Glutamatergic neuron (in vitro differentiated cells): ENCODE measurements at regions not wholly inside any gene's neighbourhood (a gene's known extent, or its start where the extent isn't known, plus 50 kb on each side); places are given as distances from the start of the nearest gene placed in this dataset.

Source experiments
- DNase-seq: peaks from one replicate; pipeline ENCODE4 v3.0.0; 2022
- H3K27ac Mint-ChIP-seq: one replicate; pipeline ENCODE4 v1.8.0; 2020; ENCODE audit warnings: mild to moderate bottlenecking, mixed read lengths, inconsistent platforms; ENCODE audit not compliant: unreplicated experiment
- H3K27me3 Mint-ChIP-seq: one replicate; pipeline ENCODE4 v1.8.0; 2020; ENCODE audit warnings: mild to moderate bottlenecking, moderate library complexity, mixed read lengths, inconsistent platforms; ENCODE audit not compliant: unreplicated experiment
- H3K36me3 Mint-ChIP-seq: one replicate; pipeline ENCODE4 v1.8.0; 2020; ENCODE audit warnings: mild to moderate bottlenecking, mixed read lengths, inconsistent platforms; ENCODE audit not compliant: unreplicated experiment
- H3K4me1 Mint-ChIP-seq: one replicate; pipeline ENCODE4 v1.8.0; 2020; ENCODE audit warnings: mild to moderate bottlenecking, low read depth, mixed read lengths, inconsistent platforms; ENCODE audit not compliant: unreplicated experiment
- H3K4me3 Mint-ChIP-seq: one replicate; pipeline ENCODE4 v1.8.0; 2020; ENCODE audit warnings: mild to moderate bottlenecking, mixed read lengths, inconsistent platforms; ENCODE audit not compliant: unreplicated experiment
- H3K9me3 Mint-ChIP-seq: one replicate; pipeline ENCODE4 v1.8.0; 2020; ENCODE audit warnings: mild to moderate bottlenecking, moderate library complexity, mixed read lengths, inconsistent platforms; ENCODE audit not compliant: unreplicated experiment
- CTCF ChIP-seq: fragments of 200-600 bp; sonication (generic); IDR thresholded peaks from one replicate; pipeline ENCODE4 v1.5.0; 2021; ENCODE audit not compliant: partially characterized antibody, unreplicated experiment

GRCh38 chr21:38600106-38600505 lies 101.8 kb upstream of the ERG start:
- TF ChIP-seq CTCF = no peak
- H3K36me3 Mint-ChIP-seq = no peaks in the 10 kb centered on the region

GRCh38 chr21:38605236-38605635 lies 107.0 kb upstream of the ERG start:
- no peak overlapping the region for H3K4me3 Mint-ChIP-seq
- no peak overlapping the region for H3K27ac Mint-ChIP-seq
- TF ChIP-seq CTCF = no peak
- H3K9me3 Mint-ChIP-seq = no peaks in the 10 kb centered on the region
- no peaks in the 10 kb centered on the region for H3K36me3 Mint-ChIP-seq
- no peaks in the 10 kb centered on the region for H3K27me3 Mint-ChIP-seq
- DNase-seq = no peak
- no peaks in the 10 kb centered on the region for H3K4me1 Mint-ChIP-seq

More at GRCh38 chr21:38600106-38600505, 101.8 kb upstream of the ERG start:
- no peak overlapping the region for H3K4me3 Mint-ChIP-seq
- no peaks in the 10 kb centered on the region for H3K4me1 Mint-ChIP-seq
- H3K9me3 Mint-ChIP-seq = peaks cover 5% of the 10 kb centered on the region
- no peak for DNase-seq
- no peak overlapping the region for H3K27ac Mint-ChIP-seq
- H3K27me3 Mint-ChIP-seq = peaks cover 4% of the 10 kb centered on the region

DNA sequence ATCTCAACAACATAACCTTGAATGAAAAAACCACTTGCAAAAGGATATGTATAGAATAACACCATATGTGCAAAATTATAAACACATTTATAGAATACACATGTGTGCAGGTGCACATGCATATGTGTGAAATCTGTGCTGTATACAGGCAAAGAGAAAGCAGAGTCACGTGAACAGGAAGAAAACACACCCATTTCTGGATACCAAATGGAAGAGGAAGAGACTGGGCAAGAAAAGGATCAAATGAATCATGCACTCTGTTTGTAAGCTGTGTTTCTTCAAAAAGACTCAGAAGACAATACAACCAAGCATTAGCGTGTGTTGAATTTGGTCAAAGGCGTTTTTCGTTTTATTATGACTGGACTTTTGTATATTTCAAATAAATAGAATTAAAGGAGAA lies 111.3 kb upstream of the ERG start:
- no peak for TF ChIP-seq CTCF
- DNase-seq = no peak
- Mint-ChIP-seq H3K27ac (no peak overlapping the region), H3K4me3 (no peak overlapping the region), H3K27me3 (no peaks in the 10 kb centered on the region), H3K4me1 (peaks cover 2% of the 10 kb centered on the region), H3K36me3 (no peaks in the 10 kb centered on the region), H3K9me3 (no peaks in the 10 kb centered on the region)

DNA sequence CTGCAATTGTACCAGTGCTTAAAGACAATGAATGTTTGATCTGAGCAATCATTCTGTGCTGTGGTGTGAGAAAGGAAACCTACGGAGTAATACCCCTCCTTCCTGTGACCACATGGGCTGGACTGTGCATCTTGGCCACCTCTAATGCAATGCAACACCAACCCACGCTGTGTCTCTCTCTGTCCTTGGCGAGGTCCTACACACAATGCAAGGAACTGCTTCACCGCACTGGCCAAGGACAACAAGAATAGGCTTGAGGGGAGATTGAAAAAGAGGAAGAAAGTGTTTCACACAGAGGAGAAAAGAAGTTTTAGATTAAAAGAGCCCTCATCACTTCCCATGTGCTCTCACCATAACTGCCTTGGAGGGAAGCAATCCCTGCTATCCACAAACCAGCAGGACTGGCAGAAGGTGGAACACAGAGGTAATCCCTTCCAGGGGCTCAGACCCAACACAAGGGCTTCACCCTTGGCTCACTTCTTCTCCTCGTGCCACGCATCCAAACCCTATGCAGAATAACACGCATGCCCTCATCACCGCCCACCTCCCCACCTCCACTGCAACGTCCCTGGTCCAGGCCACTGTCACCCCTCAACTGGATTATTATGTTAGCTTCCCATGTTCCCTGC lies 112.5 kb upstream of the ERG start:
- Mint-ChIP-seq H3K4me3 (no peak overlapping the region), H3K27ac (no peak overlapping the region), H3K4me1 (peaks cover 2% of the 10 kb centered on the region), H3K36me3 (no peaks in the 10 kb centered on the region), H3K27me3 (no peaks in the 10 kb centered on the region), H3K9me3 (no peaks in the 10 kb centered on the region)
- DNase-seq = no peak
- no peak for TF ChIP-seq CTCF

- Mint-ChIP-seq H3K27ac (no peak overlapping the region), H3K4me1 (peaks cover 2% of the 10 kb centered on the region), H3K4me3 (no peak overlapping the region), H3K27me3 (no peaks in the 10 kb centered on the region), H3K9me3 (no peaks in the 10 kb centered on the region), H3K36me3 (no peaks in the 10 kb centered on the region)
- TF ChIP-seq CTCF = no peak
- DNase-seq = no peak
Observed at GRCh38 chr21:38611277-38611676, 113.0 kb upstream of the ERG start.
